Activated naive CD4-positive, alpha-beta T cell treated with anti-CD3 and anti-CD28 coated beads, Interleukin-2, amount 10 ng/mL, durations not matched to agents 7 days and 5 days (primary cell): ENCODE measurements at regions not wholly inside any gene's neighbourhood (a gene's known extent, or its start where the extent isn't known, plus 50 kb on each side); places are given as distances from the start of the nearest gene placed in this dataset.

Experiments used
- CTCF ChIA-PET: fragments of 350-600 bp; sonication (Branson Sonifier 250); formaldehyde crosslinking; loops from one replicate; lab custom pipeline; 2021; ENCODE audit warnings: antibody characterized with exemption; lab: Charles Lee
- DNase-seq: peaks from one replicate; pipeline ENCODE4 v3.0.0-alpha.2; 2020
- H3K27ac Mint-ChIP-seq: one replicate; pipeline ENCODE4 v1.8.0; 2021; ENCODE audit warnings: mild to moderate bottlenecking, moderate library complexity, mixed read lengths
- H3K27me3 Mint-ChIP-seq: one replicate; pipeline ENCODE4 v1.8.0; 2021; ENCODE audit warnings: mild to moderate bottlenecking, mixed read lengths
- H3K36me3 Mint-ChIP-seq: one replicate; pipeline ENCODE4 v1.8.0; 2021; ENCODE audit warnings: mixed read lengths
- H3K4me1 Mint-ChIP-seq: one replicate; pipeline ENCODE4 v1.8.0; 2021; ENCODE audit warnings: mixed read lengths
- H3K4me3 Mint-ChIP-seq: one replicate; pipeline ENCODE4 v1.8.0; 2021; ENCODE audit warnings: mild to moderate bottlenecking, moderate library complexity, mixed read lengths
- H3K9me3 Mint-ChIP-seq: one replicate; pipeline ENCODE4 v1.8.0; 2021; ENCODE audit warnings: mixed read lengths

DNA sequence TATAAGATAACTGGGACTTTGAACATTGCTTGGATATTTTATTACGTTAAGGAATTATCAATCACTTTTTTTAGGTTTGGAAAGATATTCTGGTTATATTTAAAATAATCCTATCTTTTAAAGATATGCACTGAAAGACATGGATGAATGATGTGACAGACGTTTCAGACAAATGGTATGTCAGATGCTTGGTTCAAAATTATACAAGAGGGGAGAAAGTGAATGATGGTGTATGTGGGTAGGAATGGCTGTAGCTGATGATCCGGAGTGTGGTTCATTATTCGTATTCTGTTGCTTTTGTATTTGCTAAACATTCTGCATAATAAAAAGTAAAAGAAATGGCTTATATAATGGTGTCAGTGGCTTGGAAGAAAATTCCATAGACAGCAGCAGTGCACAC, 51.0 kb upstream of the SNRPB2 start:
- DNase-seq = no peak
- CTCF ChIA-PET = no interaction called here
- no peaks in the 10 kb centered on the region for H3K9me3 Mint-ChIP-seq

DNA sequence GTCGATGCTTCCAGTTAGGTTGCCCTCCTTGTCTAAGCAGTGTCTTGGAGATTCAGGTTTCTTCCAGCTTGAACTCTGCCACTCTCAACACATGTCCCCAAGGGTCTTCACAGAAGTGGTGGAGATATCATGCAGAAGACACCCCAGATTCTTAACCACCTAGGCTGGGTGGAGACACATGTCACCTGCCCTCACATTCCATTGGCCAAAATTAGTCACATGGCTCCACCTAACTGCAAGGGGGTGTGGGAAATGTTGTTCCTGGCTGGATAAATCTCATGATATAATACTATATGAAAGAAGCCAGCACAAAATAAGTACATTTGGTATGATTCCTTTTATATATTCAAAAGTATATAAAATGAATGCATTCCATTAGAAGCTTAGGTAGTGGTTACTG, 52.9 kb upstream of the SNRPB2 start:
- DNase-seq = no peak
- Mint-ChIP-seq H3K9me3 (no peaks in the 10 kb centered on the region), H3K27ac (no peak overlapping the region), H3K27me3 (no peaks in the 10 kb centered on the region), H3K36me3 (no peaks in the 10 kb centered on the region), H3K4me3 (no peak overlapping the region), H3K4me1 (no peaks in the 10 kb centered on the region)
- CTCF ChIA-PET = no interaction called here

More for the DNA sequence above, 51.0 kb upstream of the SNRPB2 start:
- no peaks in the 10 kb centered on the region for H3K27me3 Mint-ChIP-seq
- no peaks in the 10 kb centered on the region for H3K36me3 Mint-ChIP-seq
- no peak overlapping the region for H3K4me3 Mint-ChIP-seq
- H3K27ac Mint-ChIP-seq = no peak overlapping the region
- H3K4me1 Mint-ChIP-seq = no peaks in the 10 kb centered on the region

DNA sequence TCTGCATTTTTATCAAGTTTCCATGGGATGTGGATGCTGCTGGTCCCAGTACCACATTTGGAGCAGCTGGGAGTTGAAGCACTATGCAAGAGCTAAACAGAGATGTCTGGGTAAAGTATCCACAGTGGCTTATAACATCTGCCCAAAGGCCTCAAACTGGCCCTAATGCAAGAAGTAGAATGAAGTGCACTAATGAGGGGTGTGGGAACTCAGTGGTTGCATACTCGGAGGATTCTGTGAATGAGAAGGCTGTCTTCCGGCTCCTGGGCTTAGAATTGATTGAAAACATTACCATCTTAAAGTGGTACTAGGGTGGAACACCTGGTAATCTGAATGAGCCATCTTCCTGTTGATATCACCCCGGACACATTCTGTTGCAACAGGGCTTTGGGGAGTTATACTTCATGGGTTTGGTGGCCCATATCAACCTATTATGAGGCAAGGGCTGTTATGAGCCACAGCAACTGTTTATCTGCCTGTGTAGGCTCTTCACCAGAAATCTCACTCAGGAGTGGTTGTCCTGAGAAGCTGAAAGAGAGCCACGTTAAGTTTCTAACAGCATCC, 54.7 kb upstream of the SNRPB2 start:
- Mint-ChIP-seq H3K4me3 (no peak overlapping the region), H3K27me3 (no peaks in the 10 kb centered on the region), H3K27ac (no peak overlapping the region), H3K9me3 (no peaks in the 10 kb centered on the region), H3K4me1 (no peaks in the 10 kb centered on the region), H3K36me3 (no peaks in the 10 kb centered on the region)
- CTCF ChIA-PET = no interaction called here
- DNase-seq = no peak

DNA sequence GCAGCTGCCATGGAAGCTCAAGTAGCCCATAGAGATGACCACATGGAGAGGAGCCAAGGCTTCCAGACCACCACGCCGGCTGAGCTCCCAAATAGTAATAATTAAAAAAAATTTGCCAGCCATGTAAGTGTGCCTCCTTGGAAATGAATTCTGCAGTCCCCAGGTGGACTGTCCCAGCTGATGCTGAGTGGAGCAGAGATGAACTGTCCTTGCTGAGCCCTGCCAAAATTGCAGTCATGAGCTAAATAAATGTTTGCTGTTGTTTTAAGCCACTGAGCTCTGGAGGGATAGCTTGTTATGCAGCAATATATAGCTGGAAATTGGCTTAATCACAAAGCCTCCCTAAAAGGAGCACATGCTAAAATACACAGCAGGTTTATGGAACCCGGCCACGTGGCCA, 55.6 kb upstream of the SNRPB2 start:
- Mint-ChIP-seq H3K27me3 (no peaks in the 10 kb centered on the region), H3K4me1 (no peaks in the 10 kb centered on the region), H3K9me3 (no peaks in the 10 kb centered on the region), H3K4me3 (no peak overlapping the region), H3K36me3 (no peaks in the 10 kb centered on the region), H3K27ac (no peak overlapping the region)
- no peak for DNase-seq
- CTCF ChIA-PET = no interaction called here

DNA sequence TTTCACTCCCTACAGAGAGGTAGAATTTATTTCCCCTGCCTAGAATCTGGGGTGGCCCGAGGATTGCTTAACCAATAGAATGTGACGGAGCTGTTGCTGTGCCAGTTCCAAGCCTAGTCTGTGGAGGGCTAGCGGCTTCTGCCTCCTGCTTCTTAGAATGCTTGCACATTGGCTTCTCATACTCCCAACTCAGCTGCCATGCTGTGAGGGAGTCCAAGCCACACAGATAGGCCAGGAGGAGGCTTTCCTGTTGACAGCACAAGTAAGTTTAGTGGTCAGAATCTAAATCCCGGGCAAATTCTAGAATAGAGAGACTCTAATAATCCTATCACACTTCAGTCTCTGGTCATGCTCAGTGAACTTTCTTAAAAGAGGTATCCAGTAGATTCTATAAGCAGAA, 57.5 kb upstream of the SNRPB2 start:
- Mint-ChIP-seq H3K36me3 (no peaks in the 10 kb centered on the region), H3K27ac (no peak overlapping the region), H3K4me1 (no peaks in the 10 kb centered on the region), H3K4me3 (no peak overlapping the region), H3K9me3 (no peaks in the 10 kb centered on the region), H3K27me3 (no peaks in the 10 kb centered on the region)
- CTCF ChIA-PET = no interaction called here
- no peak for DNase-seq

DNA sequence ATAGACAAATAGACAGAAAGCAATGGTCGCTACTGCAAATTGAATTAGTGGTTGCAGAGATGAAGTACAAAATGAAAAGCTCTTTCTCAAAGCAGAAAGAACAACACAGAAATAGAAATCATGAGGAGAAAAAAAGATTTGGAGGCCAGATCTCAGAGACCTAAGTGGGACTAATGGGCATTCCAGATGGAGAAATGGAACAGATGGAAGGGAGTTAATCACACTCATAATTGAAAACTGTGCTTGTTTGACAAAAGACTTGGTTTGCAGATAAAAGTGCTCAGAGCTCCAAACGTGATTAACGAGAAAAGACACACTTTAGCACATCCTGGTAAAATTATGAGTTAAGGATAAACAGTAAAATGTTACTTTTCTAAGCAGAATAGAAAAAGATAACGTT, 58.1 kb upstream of the SNRPB2 start:
- Mint-ChIP-seq H3K4me1 (no peaks in the 10 kb centered on the region), H3K4me3 (no peak overlapping the region), H3K27ac (no peak overlapping the region), H3K27me3 (no peaks in the 10 kb centered on the region), H3K9me3 (no peaks in the 10 kb centered on the region), H3K36me3 (no peaks in the 10 kb centered on the region)
- DNase-seq = no peak
- CTCF ChIA-PET = no interaction called here

DNA sequence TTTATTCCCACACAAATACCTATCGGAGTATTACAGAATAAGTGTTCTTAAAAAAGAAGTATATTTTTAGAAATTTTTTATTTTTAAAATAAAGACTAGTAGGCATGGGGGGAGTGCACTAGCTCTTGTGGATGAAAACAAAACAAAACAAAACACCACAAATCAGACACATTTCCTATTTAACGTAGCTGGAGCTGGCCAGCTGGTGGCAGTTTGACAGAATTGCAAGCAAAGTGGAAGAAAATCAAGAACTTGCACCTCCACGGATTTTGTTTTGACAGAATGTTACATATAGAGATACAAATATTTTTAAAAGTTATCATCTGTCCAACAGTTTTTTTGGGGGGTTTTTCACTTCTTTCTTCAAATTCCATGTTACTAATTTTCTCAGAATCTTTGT, 63.6 kb upstream of the SNRPB2 start:
- Mint-ChIP-seq H3K27ac (no peak overlapping the region), H3K36me3 (no peaks in the 10 kb centered on the region), H3K27me3 (peaks cover 3% of the 10 kb centered on the region), H3K9me3 (no peaks in the 10 kb centered on the region), H3K4me3 (no peak overlapping the region), H3K4me1 (no peaks in the 10 kb centered on the region)
- no peak for DNase-seq
- CTCF ChIA-PET = no interaction called here

DNA sequence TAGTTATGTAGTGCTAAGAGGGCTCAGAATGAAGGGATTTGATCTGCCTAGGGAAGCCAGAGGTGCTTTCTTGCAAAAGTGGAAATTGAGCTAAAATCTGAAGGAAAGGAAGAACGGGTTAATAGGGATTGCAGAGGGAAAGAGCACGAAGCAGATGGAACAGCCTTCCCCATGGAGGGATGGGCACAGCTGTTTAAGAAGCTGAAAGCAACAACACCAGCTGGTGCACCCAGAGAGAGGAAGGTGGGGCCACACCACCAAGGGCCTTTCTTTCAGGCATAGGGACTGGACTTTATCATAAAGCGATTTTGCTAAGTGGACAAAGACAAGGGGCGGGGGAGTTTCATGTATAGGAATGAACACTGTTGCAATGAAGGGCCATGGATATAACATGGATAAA, 65.8 kb upstream of the SNRPB2 start:
- no peaks in the 10 kb centered on the region for H3K36me3 Mint-ChIP-seq

DNA sequence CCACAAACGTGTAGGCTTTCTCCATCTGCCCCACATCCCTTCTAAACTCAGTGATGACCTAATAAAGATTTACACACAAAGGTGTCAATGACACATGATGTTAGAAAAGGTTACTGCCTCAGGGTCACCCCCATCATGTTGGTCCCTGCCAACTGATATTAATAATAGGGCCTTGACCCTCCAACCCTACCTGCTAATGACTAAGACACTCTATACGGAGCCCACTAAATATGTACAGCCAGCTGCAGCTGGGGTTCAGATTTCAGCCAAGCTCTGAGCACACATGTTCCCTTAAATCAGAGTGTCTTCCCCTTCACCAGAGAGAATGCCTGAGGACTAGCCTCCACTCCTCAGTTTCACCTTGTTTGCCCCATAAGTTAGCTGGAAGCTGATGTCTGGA, 67.4 kb upstream of the SNRPB2 start:
- Mint-ChIP-seq H3K27ac (no peak overlapping the region), H3K9me3 (no peaks in the 10 kb centered on the region), H3K4me3 (no peak overlapping the region), H3K36me3 (no peaks in the 10 kb centered on the region), H3K4me1 (no peaks in the 10 kb centered on the region), H3K27me3 (peaks cover 3% of the 10 kb centered on the region)
- no peak for DNase-seq
- CTCF ChIA-PET = interaction anchor here (0.6 kb wide), 1 partner anchor 1857 kb away, joined by 3 read pairs; no protein-coding TSS in a partner anchor

More for the DNA sequence above, 65.8 kb upstream of the SNRPB2 start:
- Mint-ChIP-seq H3K9me3 (no peaks in the 10 kb centered on the region), H3K27ac (no peak overlapping the region), H3K4me1 (no peaks in the 10 kb centered on the region), H3K4me3 (no peak overlapping the region), H3K27me3 (peaks cover 3% of the 10 kb centered on the region)
- CTCF ChIA-PET = no interaction called here
- no peak for DNase-seq

DNA sequence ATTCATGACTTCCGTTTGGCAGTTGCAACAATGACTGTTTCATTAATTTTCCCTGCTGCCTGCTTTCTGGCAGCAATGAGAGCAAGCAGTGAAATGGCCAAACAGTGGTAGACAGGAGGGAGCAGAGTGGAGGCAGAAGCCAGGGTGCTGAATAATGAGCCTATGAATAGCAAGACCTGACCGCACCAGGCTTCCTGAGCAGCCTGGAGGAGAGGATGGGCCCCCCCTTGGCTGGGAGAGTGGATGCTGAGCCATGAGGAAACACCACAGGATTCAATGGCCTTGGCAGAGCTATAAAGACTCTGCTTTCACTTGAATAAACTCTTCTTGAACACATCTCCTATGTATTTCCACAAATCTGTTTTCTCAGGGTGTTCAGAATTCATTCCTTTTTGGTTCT, 68.1 kb upstream of the SNRPB2 start:
- no peaks in the 10 kb centered on the region for H3K36me3 Mint-ChIP-seq
- no peaks in the 10 kb centered on the region for H3K4me1 Mint-ChIP-seq
- H3K27ac Mint-ChIP-seq = no peak overlapping the region
- CTCF ChIA-PET = no interaction called here
- DNase-seq = no peak
- no peaks in the 10 kb centered on the region for H3K9me3 Mint-ChIP-seq
- H3K4me3 Mint-ChIP-seq = no peak overlapping the region
- H3K27me3 Mint-ChIP-seq = peaks cover 3% of the 10 kb centered on the region

DNA sequence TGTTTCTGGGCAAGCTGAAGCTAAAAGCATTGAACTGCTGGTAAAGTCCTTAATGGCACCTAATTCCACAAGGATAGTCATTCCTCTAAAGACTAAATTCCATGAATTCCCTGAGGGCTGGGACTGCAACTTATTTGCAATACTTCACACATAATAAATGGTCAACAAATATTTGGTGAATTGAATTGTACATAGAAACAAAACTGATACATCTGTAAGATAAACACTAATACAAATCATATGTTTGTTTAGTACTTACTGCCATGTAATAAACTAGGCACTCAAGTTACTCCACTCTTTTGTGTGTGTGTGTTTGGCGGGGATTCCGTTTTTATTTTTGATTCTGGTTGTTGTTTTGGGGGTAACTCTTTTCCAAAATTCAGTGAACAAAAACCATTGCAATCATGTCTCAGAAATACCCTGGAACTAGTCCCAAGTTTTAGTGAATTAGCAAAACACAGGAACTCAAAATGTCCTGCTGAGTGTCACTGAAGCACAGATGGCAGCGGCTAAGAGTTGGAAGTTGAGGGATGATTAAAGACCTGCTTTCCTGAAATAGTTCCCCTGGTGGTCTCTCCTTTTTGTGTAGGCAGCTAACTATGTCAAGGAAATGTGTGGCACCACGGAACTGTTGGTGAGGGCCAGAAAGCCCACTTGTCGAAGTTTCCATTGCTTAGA, 74.8 kb upstream of the SNRPB2 start:
- peaks cover 13% of the 10 kb centered on the region for H3K27me3 Mint-ChIP-seq
- no peak overlapping the region for H3K4me3 Mint-ChIP-seq
- no peaks in the 10 kb centered on the region for H3K36me3 Mint-ChIP-seq
- no peaks in the 10 kb centered on the region for H3K9me3 Mint-ChIP-seq
- H3K27ac Mint-ChIP-seq = no peak overlapping the region
- no peaks in the 10 kb centered on the region for H3K4me1 Mint-ChIP-seq
- DNase-seq = no peak
- CTCF ChIA-PET = no interaction called here

DNA sequence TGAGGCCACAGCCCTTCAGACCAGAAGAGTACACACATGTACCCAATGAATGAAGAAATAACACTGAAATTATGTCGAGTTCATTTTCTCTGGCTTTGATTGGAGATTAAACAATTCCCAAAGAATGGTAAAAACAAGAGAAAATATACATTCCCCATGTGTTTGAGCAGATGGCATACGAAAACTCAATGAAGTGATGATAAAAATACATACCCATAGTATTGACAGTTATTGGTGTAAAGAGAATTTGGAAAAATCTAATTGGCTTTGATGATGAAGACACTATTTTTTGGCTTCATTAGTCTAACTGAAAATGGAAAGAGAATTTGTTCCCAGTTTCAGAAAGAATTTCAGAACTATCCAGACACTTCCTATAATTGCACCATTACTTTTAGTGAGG, 76.6 kb upstream of the SNRPB2 start:
- DNase-seq = no peak
- peaks cover 13% of the 10 kb centered on the region for H3K27me3 Mint-ChIP-seq
- no peaks in the 10 kb centered on the region for H3K36me3 Mint-ChIP-seq
- H3K4me1 Mint-ChIP-seq = no peaks in the 10 kb centered on the region
- CTCF ChIA-PET = no interaction called here
- no peaks in the 10 kb centered on the region for H3K9me3 Mint-ChIP-seq
- no peak overlapping the region for H3K4me3 Mint-ChIP-seq
- no peak overlapping the region for H3K27ac Mint-ChIP-seq

DNA sequence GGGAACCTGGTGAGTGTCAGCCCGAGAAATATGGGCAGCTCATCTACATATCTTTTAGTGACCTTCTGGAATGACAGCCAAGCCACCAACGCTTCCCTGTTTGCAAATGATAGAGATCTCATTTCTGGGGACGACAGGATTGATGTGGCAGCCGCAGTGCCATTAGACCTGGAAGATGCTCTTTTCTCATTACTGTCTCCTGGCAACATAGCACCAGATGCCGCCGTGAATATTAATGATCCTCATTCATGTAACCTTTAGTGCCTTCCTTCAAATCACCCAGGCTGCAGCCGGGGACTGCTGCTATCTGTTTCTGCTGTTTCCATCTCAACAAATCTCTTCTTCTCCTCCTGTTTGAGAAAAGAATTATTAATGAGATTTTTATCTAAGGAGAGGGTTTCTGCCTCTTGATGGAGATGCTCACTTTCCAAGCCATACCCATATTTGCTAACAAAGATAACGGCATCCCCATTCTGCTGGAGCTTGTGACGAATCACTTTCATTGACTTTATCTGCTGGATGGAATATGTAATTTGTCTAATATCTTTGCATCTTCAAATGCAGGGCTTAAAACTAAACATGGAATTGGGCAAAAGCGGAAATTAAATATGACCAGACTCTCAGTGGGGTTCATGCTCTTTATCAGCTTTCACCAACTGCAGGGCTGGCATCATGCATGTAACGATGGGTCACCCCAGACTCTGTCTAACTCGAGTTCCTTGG, 74.8 kb upstream of the KIF16B start:
- H3K36me3 Mint-ChIP-seq = no peaks in the 10 kb centered on the region
- H3K4me3 Mint-ChIP-seq = no peak overlapping the region
- peaks cover 7% of the 10 kb centered on the region for H3K27me3 Mint-ChIP-seq
- H3K27ac Mint-ChIP-seq = no peak overlapping the region
- no peaks in the 10 kb centered on the region for H3K4me1 Mint-ChIP-seq
- no peak for DNase-seq
- H3K9me3 Mint-ChIP-seq = no peaks in the 10 kb centered on the region
- CTCF ChIA-PET = no interaction called here

DNA sequence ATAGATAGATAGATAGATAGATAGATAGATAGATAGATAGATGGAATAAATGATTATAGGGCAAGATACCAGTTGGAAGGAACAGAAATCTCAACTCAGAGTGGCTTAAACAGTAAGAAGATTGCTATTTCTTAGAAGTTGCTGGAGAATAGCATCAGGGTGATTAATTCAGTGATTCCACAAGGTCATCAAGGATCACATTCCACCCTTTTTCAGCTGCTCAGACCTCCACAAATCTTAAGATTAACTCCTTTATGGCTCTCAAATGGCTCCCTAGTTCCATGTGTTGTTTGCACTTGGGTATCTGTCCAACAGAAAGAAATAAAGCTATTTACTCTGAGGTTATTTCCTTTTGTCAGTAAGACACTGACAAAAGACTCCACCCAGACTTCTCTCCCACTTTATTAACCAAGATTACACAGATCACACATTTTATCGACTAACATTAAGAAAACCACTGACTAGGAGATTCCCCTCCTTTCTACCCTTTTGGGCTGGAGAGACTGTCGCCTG, 68.3 kb upstream of the KIF16B start:
- Mint-ChIP-seq H3K27ac (no peak overlapping the region), H3K4me3 (no peak overlapping the region), H3K27me3 (peaks cover 6% of the 10 kb centered on the region), H3K9me3 (no peaks in the 10 kb centered on the region), H3K36me3 (no peaks in the 10 kb centered on the region), H3K4me1 (no peaks in the 10 kb centered on the region)
- DNase-seq = no peak
- CTCF ChIA-PET = no interaction called here
